ENCODE measurements at regions not wholly inside any gene's neighbourhood (a gene's known extent, or its start where the extent isn't known, plus 50 kb on each side); places are given as distances from the start of the nearest gene placed in this dataset.

- no peak for TF ChIP-seq SIRT6 (IDR thresholded peaks at IDR 0.05; ENCODE audit: low read length)
- no peak for TF ChIP-seq SP4 (IDR thresholded peaks at IDR 0.05; ENCODE audit: low read length)
Measured at GRCh38 chr18:67652288-67652687, 135.8 kb upstream of the DSEL start (continued).
